GM19328 (cell line): ENCODE measurements at regions not wholly inside any gene's neighbourhood (a gene's known extent, or its start where the extent isn't known, plus 50 kb on each side); places are given as distances from the start of the nearest gene placed in this dataset.

Source experiments
- ATAC-seq: cut with Tn5 transposase; IDR thresholded peaks from one replicate; pipeline ENCODE4 v1.9.1; 2021; ENCODE audit warnings: mild to moderate bottlenecking, moderate library complexity; ENCODE audit not compliant: unreplicated experiment

DNA sequence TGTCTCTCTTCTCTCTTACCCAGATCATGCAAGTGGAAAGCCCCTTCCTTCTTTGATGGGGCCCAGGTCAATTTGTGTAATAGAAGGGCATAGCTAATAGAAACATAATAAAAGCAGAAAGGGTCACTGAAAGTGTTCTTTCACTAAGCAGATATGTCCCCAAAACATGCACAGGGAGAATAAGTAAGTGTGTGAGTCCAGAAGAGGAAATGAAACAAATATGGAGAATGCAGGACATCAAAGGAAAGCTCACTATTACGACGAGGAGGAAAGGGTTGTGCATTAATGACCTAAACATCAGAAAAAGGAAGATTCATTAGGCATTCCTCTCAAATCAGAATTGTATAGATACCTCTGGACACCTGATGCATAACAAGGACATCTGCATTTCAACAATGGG, 81.4 kb upstream of the SMYD2 start:
- ATAC-seq: no peak

DNA sequence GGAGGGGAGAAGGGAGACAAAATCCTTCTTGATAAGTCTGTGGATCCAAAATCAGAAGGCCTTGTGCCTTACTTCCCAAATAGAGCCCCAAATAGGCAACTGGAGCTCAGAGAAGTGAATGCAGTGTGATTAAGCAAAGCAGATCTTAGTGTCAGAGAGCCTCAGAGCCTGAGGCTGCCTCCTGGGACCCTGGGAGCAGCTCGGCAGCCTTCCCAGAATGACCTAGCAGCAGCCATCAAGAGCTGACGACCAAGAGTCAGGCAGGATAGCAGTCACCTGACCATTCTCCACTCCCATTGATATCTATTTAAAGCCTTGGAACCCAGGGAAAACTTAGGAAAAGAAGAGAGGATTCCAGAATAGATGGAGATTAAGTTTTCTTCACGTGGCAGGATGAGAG, 78.0 kb upstream of the SMYD2 start:
- ATAC-seq: no peak

DNA sequence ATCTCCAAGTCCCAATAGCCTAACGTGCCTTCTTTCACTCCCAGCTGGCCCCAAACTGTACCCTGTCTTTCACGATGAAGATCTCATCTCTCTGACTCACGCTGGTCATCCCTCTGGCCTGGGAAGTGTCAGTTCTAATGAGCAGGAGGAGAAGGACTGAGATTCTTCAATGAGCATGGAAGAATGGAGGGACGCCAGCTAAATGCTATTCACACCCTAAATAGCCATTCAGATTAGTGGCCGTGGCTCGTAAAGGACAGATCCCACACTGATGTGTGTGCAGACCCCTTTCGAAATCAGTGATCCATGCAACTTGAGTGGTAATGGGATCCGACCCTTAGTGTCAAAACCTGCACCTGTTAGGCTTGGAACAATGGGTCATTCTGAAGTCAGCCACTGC, 75.9 kb upstream of the SMYD2 start:
- no peak for ATAC-seq

DNA sequence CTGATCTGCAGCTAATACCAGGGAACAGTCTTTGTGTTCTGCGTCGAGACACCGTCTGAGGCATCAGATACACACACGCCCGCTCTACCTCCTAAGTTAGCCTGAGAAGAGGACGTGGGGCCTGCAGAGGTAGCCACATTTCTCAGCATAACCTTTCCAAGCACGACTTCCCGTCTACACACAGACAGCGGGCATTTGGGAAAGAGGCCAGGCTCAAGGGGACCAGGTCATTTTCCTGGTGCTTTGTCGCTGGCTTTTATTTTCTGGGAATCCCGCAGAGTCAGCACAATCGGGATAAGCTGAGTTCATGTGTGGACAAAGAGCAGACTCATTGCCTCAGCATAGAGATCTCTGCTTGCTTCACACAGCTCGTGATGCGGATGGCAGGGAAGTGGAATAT, 72.5 kb upstream of the SMYD2 start:
- no peak for ATAC-seq

DNA sequence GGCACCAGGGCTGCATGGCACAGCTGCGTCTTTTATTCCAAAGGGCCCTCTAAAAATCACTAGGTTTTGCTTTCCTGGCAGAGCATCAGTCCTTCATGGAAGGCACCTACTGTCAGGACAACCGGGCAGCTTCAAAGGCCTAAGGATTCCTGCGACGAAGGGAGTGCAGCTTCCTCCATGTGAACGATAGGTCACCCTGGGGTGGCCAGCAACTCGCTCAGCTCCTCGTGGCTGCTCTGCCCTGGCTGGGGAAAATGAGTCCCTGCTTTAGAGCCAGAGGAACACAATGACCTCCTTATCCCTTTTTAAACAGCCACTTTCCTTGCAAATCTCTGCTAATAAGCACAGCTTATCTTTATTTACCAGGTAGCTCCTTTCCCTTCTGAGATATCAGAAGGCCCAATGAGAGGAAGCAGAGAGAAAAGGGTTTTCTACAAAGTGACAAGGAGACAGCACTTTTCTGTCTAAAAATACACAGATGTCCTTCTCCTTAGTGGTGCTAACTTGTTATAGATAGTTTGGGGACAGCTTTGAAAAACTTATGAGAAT, 71.6 kb upstream of the SMYD2 start:
- ATAC-seq: no peak

DNA sequence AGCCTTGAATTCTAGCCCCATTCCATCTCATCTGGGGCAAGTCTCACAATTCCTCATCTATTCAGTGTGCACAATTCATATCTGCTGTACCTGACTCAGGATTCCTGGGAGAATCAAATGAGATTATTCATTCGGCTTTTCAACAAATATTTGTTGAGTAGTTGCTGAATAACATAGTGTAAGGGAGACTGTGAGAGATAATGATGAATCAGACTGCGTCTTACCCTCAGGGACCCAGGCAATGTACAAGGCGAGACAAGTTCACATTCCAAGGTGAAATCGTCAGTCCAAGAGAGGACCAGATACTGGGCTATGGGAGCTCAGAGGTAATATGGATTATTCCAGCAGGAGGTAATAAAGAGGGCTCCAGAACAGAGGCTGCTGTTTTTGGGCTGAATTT, 67.8 kb upstream of the SMYD2 start:
- no peak for ATAC-seq

DNA sequence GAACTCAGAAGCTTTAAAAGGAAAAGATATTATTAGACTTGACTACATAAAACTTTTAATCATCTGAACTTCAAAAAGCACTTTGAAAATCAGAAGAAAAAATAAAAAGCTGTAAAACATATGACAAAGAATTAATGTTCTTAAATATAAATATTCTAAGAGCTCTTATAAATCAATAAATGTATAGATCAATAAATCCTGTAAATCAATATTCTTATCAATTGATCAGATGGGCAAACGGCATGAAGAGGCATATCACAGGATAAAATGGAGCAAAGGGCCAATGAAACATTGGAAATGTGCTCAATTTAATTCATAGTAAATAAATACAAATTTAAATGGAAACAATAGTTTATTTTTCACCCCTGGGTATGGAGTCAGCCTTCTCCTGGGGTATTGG, 66.1 kb upstream of the SMYD2 start:
- ATAC-seq: no peak

DNA sequence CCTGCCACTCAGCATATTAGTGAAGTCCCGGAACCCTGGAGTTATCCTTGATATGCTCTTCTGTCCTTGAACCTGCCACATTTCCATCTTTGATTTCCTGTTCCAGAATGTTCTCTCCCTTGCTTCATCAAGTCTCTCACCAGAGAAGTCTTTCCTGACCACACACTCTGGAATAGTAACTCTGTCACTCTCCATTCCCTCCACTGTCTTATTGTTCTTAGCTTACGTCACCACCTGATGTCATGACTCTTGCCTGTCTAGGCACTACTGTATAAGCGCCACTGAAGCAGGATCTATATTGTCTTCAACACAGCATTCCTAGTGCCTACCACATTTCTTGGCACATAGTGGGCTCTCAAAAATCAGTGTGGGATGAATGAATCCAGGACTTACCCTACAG, 65.4 kb upstream of the SMYD2 start:
- no peak for ATAC-seq

DNA sequence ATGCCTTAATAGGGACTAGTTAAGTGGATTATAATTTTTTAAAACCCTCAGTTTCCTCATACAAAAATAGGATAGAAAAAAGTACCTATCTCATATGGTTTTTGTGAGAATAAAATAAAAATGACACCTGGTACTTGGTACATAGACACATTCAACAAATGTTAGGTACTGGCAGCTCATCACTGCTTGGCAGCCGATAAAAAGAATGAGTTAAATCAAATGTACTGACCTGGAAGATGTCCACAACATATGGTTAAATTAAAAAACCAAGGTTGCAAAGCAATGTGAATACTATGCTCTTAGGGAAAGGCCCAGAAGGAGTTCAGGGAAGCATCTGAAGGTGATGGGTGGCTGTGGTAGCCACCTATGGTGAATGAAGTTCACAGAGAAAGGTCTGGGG, 64.9 kb upstream of the SMYD2 start:
- ATAC-seq: no peak

DNA sequence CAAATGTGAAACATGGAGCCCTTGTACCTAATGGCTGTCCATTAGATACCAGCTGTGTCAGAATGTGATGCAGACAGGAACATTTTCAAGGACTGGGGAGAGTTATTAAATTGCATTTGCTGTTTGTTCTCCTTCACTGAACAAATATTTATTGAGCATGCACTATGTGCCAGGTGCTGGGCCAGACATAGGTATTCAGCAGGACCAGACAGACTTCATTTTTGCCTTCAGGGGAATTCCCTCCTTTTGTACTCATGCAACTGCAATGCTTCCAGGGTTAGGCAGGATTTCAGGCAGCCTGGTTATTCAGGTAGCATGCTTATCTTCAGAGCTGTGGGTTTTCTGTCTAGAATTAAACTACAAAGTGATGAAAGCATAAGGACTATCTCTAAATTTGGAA, 64.2 kb upstream of the SMYD2 start:
- ATAC-seq: no peak

DNA sequence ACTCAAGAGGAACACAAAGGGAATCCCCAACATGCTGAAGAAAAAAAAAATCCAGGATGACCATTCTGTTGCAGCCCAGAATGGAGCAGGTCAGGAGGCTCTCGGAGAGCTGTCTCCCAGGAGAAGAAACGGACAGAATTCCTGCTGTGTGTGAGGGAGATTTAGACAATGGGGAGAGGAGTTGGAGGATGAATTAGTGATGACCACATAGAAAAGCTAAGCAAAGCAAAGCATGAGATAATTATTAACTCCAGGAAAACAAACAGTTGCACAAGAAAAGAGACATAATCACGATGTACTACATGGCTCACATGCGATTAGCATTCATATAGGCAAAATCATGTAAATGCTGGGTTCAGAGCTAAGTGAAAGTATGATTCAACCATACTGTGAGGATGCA, 61.1 kb upstream of the SMYD2 start:
- no peak for ATAC-seq

DNA sequence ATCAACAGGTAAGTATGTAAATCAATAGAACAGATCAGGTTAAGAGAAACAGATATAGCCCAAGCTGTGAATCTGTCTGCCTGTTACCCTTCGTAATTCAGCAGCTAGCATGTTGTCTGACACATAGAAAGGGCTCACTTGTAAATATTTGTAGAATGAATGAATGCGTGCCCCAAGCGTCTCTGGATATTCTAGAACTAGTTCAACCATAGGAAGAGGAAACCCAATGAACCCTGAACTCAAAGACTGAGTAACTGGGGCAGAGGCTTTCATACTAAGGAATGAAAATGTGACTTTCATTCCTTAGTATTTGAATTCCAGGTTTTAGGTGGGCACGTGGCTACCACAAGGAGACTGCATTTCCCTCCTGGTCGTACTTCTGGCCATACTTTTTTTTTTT, 60.1 kb upstream of the SMYD2 start:
- no peak for ATAC-seq

DNA sequence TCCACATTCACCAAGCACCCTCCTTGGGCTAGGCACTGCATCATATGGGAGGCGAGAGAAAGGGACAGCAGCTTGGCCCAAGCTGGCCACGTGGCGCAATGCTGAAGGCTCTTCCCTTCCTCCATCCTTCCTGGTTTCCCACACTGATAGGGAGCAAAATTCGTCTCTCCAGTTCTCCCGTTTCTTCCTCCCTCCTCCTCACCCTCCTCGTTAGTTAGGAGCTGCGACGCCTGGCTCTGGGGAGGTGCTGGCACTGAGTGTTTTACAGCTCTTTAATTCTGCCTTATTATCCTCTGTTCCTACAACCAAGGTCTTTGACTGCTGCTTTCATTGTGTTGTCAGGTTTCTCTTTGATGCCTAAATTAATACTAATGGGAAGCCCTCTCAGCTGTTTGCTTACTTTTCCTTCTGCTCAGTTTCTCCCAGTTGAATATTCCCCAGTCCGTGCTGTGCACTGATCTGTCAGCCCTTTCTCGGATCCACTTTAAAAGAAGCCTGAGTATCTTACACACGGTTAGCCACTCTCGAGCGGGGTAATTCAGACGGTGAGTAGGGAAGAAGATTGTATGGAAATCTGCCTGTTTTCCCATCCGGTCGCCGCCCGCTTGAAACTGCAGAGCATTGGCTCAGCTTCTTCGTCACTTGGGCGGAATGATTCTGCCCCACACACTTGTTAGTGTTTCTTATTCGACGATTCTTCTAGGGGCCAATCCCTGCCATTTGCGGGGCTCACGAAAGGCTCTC, 56.2 kb upstream of the SMYD2 start:
- ATAC-seq: no peak

DNA sequence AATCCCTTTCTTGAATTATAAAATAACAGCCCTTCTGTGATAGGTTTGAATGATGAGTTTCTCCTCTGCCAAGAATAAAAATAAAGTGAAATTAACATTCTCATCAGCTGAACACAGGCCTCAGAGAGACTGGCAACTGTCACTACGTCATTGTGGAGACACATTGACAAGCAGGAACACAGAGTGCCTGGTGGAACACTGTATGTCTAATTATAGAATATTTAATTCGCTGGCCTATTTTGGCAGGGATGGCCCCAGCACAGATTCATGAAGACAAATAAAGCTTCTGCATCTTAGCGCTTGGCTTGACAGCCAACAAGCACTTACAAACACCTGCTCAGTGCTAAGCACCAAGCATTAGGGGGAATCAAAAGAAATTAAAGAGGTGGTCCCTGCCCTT, 52.0 kb upstream of the SMYD2 start:
- no peak for ATAC-seq

DNA sequence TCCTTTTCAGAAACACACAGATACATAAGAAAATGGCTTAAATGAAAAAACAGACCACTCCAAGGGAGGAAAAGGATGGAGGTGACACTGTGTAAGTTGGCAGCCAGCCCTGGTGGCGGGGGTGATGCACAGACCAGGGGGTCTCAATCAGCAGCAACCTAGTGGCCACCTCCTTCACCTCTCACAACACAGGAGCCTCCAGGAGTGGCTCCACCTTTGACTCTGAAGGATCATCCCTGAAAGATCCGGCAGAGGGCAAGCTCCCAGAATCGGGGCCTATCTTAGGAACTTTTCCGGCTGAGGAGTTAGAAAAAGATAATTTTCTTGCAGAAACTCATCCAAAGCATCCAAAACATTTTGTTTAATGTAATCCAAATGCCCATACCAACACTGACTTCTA, 51.2 kb upstream of the SMYD2 start:
- no peak for ATAC-seq
